ENCODE measurements at regions not wholly inside any gene's neighbourhood (a gene's known extent, or its start where the extent isn't known, plus 50 kb on each side); places are given as distances from the start of the nearest gene placed in this dataset.

GRCh38 chr7:144975882-144976281, 140.0 kb upstream of the TPK1 start (continued):
- TF ChIP-seq ZNF462 (CRISPR knock-in tag; IDR thresholded peaks at IDR 0.05), result no peak

GRCh38 chr7:144969787-144970186, 133.9 kb upstream of the TPK1 start:
- H3K36me3 ChIP-seq (ENCODE audit: insufficient read depth), result no peaks in the 10 kb centered on the region
- no peak overlapping the region for H3K4me2 ChIP-seq
- H3K4me3 Mint-ChIP-seq, result no peak overlapping the region
- H3K27ac Mint-ChIP-seq, result no peak overlapping the region
- H3K4me1 Mint-ChIP-seq, result peaks cover 14% of the 10 kb centered on the region
- no peak for DNase-seq (ENCODE audit: low spot score)
- no peaks in the 10 kb centered on the region for H3K27me3 Mint-ChIP-seq (ENCODE audit: insufficient read depth, low read depth, poor library complexity)
- H3K36me3 Mint-ChIP-seq (ENCODE audit: low read depth), result no peaks in the 10 kb centered on the region; the same call in 2 of the 3 replicates
- H4K20me1 ChIP-seq (replicated peaks; ENCODE audit: insufficient read depth), result no peaks in the 10 kb centered on the region
- no peaks in the 10 kb centered on the region; the same call in 1 of the 2 replicates for H3K9me2 ChIP-seq (ENCODE audit: insufficient read depth)
- H3K27me3 ChIP-seq (ENCODE audit: insufficient read depth), result no peaks in the 10 kb centered on the region
- peaks cover 17% of the 10 kb centered on the region for H3K4me1 ChIP-seq (ENCODE audit: insufficient read depth)
- H2AFZ ChIP-seq, result peak overlapping the region; percentile 45; the same call in 1 of the 2 replicates
- no peak overlapping the region for H3K27ac ChIP-seq (ENCODE audit: low read depth)
- H3F3A ChIP-seq (replicated peaks; ENCODE audit: low read depth), result no peaks in the 10 kb centered on the region
- H3K4me3 ChIP-seq, result no peak overlapping the region
- no peak for ATAC-seq
- no peaks in the 10 kb centered on the region for H3K79me2 ChIP-seq (replicated peaks; ENCODE audit: insufficient read depth)
- H3K9me3 Mint-ChIP-seq, result no peaks in the 10 kb centered on the region; the same call in 2 of the 3 replicates
- no peak for TF ChIP-seq POLR2AphosphoS5 (IDR thresholded peaks at IDR 0.05; ENCODE audit: low read depth)
- no peak for TF ChIP-seq CREB1 (CRISPR knock-in tag; IDR thresholded peaks at IDR 0.05; ENCODE audit: low read depth)
- no peak for TF ChIP-seq STAT1 (IDR thresholded peaks at IDR 0.05; ENCODE audit: unreplicated experiment)
- TF ChIP-seq ZNF114 (CRISPR knock-in tag; IDR thresholded peaks at IDR 0.05), result no peak
- no peak for TF ChIP-seq ZNF331 (CRISPR knock-in tag; IDR thresholded peaks at IDR 0.05; ENCODE audit: low read depth)
- no peak for TF ChIP-seq ZNF462 (CRISPR knock-in tag; IDR thresholded peaks at IDR 0.05)
- no peak for TF ChIP-seq NANOG (IDR thresholded peaks at IDR 0.05; ENCODE audit: borderline replicate concordance)

All from GM23338 (cell line).